Adrenal gland (tissue), 9 donors: ENCODE measurements at regions not wholly inside any gene's neighbourhood (a gene's known extent, or its start where the extent isn't known, plus 50 kb on each side); places are given as distances from the start of the nearest gene placed in this dataset.

Experiments used
- DNase-seq, 7 donors: peaks; one replicate each; pipeline ENCODE4 v3.0.0-alpha.2; 2019 to 2020
- H3K27ac ChIP-seq, 5 donors: fragments of 200-600 bp; sonication (generic) in 4 of 5; 1 replicate in 3 of 5; 2 replicates in 2 of 5; pipeline versions ENCODE4 v1.5.1 to v1.8.0; 2016 to 2020; ENCODE audit warnings: mild to moderate bottlenecking in 1 of 5
- H3K27me3 ChIP-seq: fragments of 200-600 bp; 2 replicates; pipeline ENCODE4 v1.8.0; 2021
- H3K36me3 ChIP-seq, 2 donors: fragments of 200-600 bp; replicated peaks in 1 of 2; 1 replicate in 1 of 2; 2 replicates in 1 of 2; pipeline versions ENCODE4 v1.5.1 to v1.8.0; 2018 to 2022
- H3K4me1 ChIP-seq, 2 donors: fragments of 200-600 bp; replicated peaks in 1 of 2; 1 replicate in 1 of 2; 2 replicates in 1 of 2; pipeline versions ENCODE4 v1.5.1 to v1.8.0; 2018 to 2021
- H3K4me3 ChIP-seq, 4 donors: fragments of 200-600 bp; sonication (generic) in 3 of 4; one replicate each; pipeline ENCODE4 v1.5.1; 2016 to 2018
- H3K9me3 ChIP-seq, 3 donors: fragments of 200-600 bp; sonication (generic) in 1 of 3; replicated peaks in 1 of 3; 1 replicate in 2 of 3; 2 replicates in 1 of 3; pipeline versions ENCODE4 v1.5.1 to v1.8.0; 2016 to 2021
- POLR2A ChIP-seq, 2 donors: fragments of 450-650 bp; IDR thresholded peaks; one replicate each; pipeline ENCODE4 v1.6.1; 2017; ENCODE audit warnings: antibody characterized with exemption in 2 of 2, mild to moderate bottlenecking in 2 of 2, moderate library complexity in 1 of 2
- WGBS, 4 donors: extraction: QIAGEN DNeasy Blood & Tissue Kit in 2 of 4; methylation state at CpG; one replicate each; pipeline versions ENCODE4 v1.1.5 to v1.1.7; 2013 to 2017; 5-methylcytosine and 5-hydroxymethylcytosine counted together
- intact Hi-C, 2 donors: fragments of 100-400 bp; cut with DNase I; formaldehyde crosslinking; loops; one replicate each; pipeline versions ENCODE4 v1.14.1 to v1.15.0; 2022 to 2023
- TF ChIP-seq, protein P1 (sequence below), 6 experiments: fragments of 450-650 bp in 4 of 6; fragments of 200-600 bp in 2 of 6; sonication (generic) in 1 of 6; IDR thresholded peaks; 1 replicate in 5 of 6; 2 replicates in 1 of 6; pipeline versions ENCODE4 v1.5.1 to v1.8.0; 2016 to 2021; ENCODE audit warnings: antibody characterized with exemption in 6 of 6, mild to moderate bottlenecking in 2 of 6, moderate library complexity in 1 of 6
- donor health status: healthy with polysubstance abuse.
- donor health status: Bipolar disorder and iron deficiency.
- donor health status: DM: yes; HTN: yes; CAD: no.
- donor health status: DM: no; HTN: no; CAD: no.
- donor health status: DM: no; HTN: no; CAD: no.

DNA sequence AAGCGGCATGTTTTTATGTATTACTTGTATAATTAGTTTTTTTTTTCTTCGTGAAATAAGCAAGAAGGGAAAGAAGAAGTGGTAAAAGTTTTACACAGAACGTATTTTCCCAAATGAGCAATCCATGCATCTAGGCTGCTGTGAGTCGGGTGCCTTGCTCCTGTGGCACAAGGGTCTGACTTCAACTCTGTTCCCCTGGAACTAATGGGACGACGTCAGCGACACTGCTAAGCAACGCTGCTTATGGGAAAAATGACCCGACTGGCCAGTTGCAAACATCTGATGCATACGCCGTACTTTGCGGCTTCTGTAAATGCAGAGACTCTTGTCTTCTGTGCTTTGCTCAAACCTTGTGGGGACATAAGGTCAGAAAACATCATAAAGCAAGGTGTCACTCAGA lies 66.3 kb downstream of the MPP7 start:
- Histone ChIP-seq H3K4me1 (no peaks in the 10 kb centered on the region), H3K4me3 (no peak overlapping the region), H3K9me3 (no peaks in the 10 kb centered on the region), H3K27me3 (no peaks in the 10 kb centered on the region), H3K36me3 (no peaks in the 10 kb centered on the region), H3K27ac (no peak overlapping the region)
- WGBS, 4 donors, result 84 to 88% (median 86%) methylated on average over 12 of the region's 12 CpGs
- no peak for DNase-seq
- TF ChIP-seq POLR2A (IDR thresholded peaks at IDR 0.05), result no peak
- TF ChIP-seq, protein P1, sequence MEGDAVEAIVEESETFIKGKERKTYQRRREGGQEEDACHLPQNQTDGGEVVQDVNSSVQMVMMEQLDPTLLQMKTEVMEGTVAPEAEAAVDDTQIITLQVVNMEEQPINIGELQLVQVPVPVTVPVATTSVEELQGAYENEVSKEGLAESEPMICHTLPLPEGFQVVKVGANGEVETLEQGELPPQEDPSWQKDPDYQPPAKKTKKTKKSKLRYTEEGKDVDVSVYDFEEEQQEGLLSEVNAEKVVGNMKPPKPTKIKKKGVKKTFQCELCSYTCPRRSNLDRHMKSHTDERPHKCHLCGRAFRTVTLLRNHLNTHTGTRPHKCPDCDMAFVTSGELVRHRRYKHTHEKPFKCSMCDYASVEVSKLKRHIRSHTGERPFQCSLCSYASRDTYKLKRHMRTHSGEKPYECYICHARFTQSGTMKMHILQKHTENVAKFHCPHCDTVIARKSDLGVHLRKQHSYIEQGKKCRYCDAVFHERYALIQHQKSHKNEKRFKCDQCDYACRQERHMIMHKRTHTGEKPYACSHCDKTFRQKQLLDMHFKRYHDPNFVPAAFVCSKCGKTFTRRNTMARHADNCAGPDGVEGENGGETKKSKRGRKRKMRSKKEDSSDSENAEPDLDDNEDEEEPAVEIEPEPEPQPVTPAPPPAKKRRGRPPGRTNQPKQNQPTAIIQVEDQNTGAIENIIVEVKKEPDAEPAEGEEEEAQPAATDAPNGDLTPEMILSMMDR (IDR thresholded peaks at IDR 0.05), result no peak
- intact Hi-C loops, result no loop called here

DNA sequence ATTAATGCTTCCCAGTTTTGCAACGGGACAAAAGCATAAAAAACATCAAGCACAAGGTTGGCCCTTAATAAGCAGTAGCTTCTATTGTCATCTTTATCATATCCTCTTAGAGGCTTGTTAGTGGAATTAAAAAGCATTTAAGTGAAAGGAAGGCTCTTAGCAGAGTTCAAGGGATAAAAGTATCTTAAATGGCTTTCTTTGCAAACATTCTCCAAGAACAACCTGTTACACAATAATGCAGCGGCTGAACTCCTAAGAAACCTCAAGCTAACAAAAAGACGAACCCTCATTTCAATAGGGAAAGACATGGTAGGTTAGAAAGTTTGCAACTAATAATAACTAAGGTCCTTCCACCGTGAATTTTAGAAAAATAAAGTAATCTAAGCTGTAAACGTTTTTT lies 82.1 kb downstream of the MPP7 start:
- intact Hi-C loops, result no loop called here
- TF ChIP-seq POLR2A (IDR thresholded peaks at IDR 0.05), result no peak
- TF ChIP-seq, protein P1 (IDR thresholded peaks at IDR 0.05), result no peak
- no peak overlapping the region for H3K27ac ChIP-seq

DNA sequence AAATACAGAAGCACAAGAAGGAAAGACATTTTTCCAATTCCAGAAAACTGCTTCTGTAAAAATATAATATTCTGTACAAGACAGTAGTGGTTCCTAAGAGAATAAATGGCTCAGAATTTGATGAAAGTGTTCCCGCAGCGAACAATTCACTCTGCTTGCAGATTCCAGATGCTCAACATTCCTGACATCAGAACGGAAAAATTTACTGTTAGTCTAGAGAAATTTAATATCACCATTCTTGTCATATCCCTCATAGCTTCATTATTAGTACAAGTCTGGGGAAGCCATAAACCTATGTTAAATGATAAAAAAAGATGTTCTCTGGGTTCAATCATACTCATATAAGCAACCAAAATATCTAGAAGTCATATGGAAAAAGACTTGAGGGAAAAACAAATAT lies 83.6 kb downstream of the MPP7 start:
- WGBS, 4 donors, result 64 to 75% (median 71%) methylated on average over 3 of the region's 3 CpGs
- TF ChIP-seq POLR2A (IDR thresholded peaks at IDR 0.05), result no peak
- TF ChIP-seq, protein P1 (IDR thresholded peaks at IDR 0.05), result no peak
- H3K4me1 ChIP-seq, result no peaks in the 10 kb centered on the region
- no peaks in the 10 kb centered on the region for H3K27me3 ChIP-seq
- no peaks in the 10 kb centered on the region for H3K36me3 ChIP-seq
- H3K27ac ChIP-seq, result no peak overlapping the region
- no peak overlapping the region for H3K4me3 ChIP-seq
- no peak for DNase-seq
- intact Hi-C loops, result no loop called here
- H3K9me3 ChIP-seq, result no peaks in the 10 kb centered on the region

More for the DNA sequence above, 82.1 kb downstream of the MPP7 start:
- 71 to 77% (median 74%) methylated on average over 5 of the region's 5 CpGs for whole genome bisulfite sequencing, 4 donors
- Histone ChIP-seq H3K4me1 (no peaks in the 10 kb centered on the region), H3K36me3 (no peaks in the 10 kb centered on the region), H3K27me3 (no peaks in the 10 kb centered on the region), H3K4me3 (no peak overlapping the region), H3K9me3 (no peaks in the 10 kb centered on the region)
- DNase-seq, result no peak

DNA sequence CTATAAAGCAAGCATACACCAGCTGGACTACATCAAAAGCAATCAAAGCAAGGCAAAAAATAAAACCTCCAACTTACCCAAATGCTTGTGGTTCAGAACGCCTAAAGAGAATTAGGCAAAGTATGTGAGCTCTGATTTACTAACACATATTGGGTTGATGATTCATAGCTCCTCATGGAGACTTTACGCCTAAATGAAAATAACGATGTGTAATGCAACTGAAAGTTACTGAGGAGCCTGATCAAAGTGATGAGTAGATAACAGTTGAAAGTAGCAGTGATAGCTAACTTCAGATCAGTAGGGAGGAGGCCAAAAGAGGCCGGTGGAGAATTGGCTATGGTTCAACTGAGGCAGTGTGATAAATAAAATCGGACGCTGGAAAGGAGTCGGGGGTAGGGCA lies 85.0 kb downstream of the MPP7 start:
- no peaks in the 10 kb centered on the region for H3K36me3 ChIP-seq
- WGBS, 4 donors, result 52 to 67% (median 65%) methylated on average over 7 of the region's 7 CpGs
- H3K27me3 ChIP-seq, result no peaks in the 10 kb centered on the region
- DNase-seq, result no peak
- intact Hi-C loops, result no loop called here
- TF ChIP-seq, protein P1 (IDR thresholded peaks at IDR 0.05), result no peak
- TF ChIP-seq POLR2A (IDR thresholded peaks at IDR 0.05), result no peak
- H3K4me1 ChIP-seq, result no peaks in the 10 kb centered on the region
- no peak overlapping the region for H3K27ac ChIP-seq
- H3K4me3 ChIP-seq, result no peak overlapping the region
- no peaks in the 10 kb centered on the region for H3K9me3 ChIP-seq
